GM19023 (cell line): ENCODE measurements at regions not wholly inside any gene's neighbourhood (a gene's known extent, or its start where the extent isn't known, plus 50 kb on each side); places are given as distances from the start of the nearest gene placed in this dataset.

Source experiments
- ATAC-seq: cut with Tn5 transposase; IDR thresholded peaks from one replicate; pipeline ENCODE4 v1.9.1; 2021; ENCODE audit warnings: mild to moderate bottlenecking, moderate library complexity; ENCODE audit not compliant: unreplicated experiment

DNA sequence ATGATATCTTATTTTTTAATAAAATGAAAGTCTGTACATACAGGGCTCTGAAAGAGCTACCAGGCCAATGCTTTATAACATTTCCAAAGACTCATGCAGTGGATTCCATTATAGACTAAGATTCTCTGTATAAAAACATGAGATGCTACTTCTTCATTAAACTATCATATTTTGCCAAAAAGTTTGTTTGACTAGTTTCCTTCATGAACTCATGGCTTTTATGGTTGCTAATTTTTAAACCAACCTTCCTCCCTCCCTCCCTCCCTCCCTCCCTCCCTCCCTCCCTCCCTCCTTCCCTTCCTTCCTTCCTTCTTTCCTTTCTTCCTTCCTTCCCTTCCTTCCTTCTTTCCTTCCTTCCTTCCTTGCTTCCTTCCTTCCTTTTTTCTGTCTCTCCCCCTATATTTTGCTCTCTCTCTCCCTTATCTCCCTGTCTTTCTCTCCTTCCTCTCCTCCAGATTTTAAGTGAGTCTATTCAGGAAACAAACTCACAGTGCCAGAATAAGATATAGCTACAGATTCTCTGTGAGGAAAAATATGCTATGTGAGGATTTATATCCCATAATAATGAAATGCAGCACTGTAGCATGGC lies 961.5 kb upstream of the ZEB2 start:
- ATAC-seq = no peak

DNA sequence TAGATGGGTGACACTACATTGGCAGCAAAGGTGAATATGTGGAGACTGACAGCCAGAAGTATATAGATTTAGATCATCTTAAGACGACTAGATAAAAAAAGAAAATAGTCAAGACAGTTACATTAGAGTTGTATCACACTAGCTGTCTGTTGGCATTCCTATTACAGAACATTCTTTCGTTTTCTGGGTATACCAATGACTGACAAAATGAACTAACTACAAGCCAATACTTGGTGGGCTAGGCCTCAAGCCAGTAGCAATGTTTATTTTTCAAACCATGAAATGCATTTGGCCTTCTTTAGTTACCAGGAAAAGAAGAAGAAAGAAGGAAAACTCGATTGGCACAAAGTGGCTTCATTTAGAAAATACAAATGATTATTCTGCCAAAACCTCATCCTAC lies 944.9 kb upstream of the ZEB2 start:
- no peak for ATAC-seq

GRCh38 chr2:145460112-145460511 lies 940.2 kb upstream of the ZEB2 start:
- no peak for ATAC-seq

GRCh38 chr2:145431181-145431951 lies 911.4 kb upstream of the ZEB2 start:
- no peak for ATAC-seq

- ATAC-seq = no peak
These were observed 903.9 kb upstream of the ZEB2 start for GRCh38 chr2:145423809-145424208.

GRCh38 chr2:145422576-145422975 lies 902.7 kb upstream of the ZEB2 start:
- ATAC-seq = no peak

GRCh38 chr2:145421841-145422240 lies 901.9 kb upstream of the ZEB2 start:
- ATAC-seq = no peak

GRCh38 chr2:145416640-145417039 lies 896.7 kb upstream of the ZEB2 start:
- ATAC-seq = no peak

GRCh38 chr2:145415151-145415550 lies 895.2 kb upstream of the ZEB2 start:
- no peak for ATAC-seq

DNA sequence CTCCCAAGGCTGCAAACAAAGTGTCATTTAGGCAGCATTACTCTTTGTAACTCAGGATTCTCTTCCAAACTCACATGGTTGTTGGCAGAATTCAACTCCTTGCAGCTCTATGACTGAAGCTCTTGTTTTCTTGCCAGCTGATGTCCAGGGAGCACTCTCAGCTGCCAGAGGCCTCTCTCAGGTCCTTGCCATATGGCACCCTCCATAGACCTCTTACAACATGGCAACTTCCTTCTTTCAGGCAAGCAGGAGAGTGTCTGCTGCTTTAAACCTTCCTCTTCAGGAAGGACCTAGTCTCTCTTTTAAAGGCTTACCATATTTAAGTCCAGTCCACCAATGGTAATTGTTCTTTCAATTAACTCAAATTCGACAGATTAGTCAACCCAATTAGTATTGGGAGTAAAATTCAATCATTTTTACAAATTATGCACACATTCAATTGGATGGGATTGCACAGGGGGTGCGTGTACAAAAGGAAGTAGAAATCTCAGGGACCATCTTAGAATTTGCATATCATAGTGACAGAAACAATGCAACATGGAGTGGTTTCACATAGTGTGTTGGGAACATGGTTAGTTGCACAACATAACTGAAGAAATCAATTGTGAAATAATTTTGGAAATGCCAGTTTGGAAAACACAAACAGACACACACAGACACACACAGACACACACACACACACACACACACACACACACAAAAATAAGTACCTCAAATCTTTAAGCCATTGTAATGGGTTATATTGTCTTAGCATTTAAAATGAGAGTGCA lies 893.5 kb upstream of the ZEB2 start:
- no peak for ATAC-seq

DNA sequence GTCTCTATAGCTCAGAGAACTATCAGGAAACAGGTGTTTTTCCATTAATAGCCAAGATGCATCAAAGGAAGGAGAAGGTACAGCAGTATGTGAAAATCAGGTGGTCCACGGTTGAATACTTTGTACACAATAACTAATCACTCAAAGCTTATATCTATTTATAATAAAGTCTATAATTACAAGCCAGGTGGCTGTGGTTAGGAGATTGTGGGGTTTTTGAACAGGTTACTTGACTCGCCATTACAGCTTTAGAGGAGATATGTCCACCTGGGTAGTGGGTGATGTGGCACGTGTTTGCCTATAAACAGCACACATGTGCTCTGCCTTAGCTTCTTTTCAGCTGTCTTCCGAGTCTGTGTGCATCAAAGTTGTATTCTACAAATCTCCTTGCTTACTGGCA lies 892.2 kb upstream of the ZEB2 start:
- peak; percentile 34 for ATAC-seq

DNA sequence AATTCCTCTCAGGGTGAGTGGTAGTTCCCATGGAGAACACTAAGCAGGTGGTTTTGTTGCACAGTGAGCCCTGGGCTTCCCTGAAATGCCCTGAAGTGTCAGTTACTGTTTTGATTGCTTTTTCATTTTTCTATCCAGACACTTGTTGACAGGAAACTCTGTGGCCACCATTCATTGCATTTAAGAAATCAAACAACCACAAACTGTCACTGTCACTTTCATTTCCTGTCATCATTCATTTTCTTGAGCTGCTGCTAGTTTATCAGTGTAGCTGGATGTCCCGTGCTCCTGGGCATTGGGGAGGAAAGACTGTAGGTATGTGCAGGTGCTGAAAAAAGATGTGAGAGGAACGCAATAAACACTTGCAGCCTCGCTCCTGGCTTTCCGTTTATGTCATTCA lies 891.6 kb upstream of the ZEB2 start:
- peak; percentile 93 for ATAC-seq

GRCh38 chr2:145410086-145410485 lies 890.2 kb upstream of the ZEB2 start:
- ATAC-seq = no peak

- ATAC-seq = no peak
These were observed 889.1 kb upstream of the ZEB2 start for GRCh38 chr2:145408980-145409379.

DNA sequence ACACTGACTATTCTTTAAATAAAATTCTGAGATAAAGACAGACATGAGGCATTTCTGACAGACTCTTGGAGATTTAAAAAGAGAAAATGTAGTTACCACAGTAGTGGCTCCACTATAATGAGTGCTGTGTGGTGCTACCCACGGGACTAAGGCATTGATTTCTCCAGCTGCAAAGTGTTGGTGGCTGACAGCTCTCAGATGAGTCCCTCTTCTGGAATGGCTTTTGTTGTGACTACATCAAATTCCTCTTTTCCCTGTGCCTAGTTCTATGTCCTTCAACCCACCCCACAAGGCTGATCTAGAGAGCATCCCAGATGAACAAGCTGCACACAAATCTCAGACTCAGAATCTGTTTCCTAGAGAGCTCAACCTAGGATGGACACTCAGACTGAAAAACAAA lies 884.8 kb upstream of the ZEB2 start:
- no peak for ATAC-seq

DNA sequence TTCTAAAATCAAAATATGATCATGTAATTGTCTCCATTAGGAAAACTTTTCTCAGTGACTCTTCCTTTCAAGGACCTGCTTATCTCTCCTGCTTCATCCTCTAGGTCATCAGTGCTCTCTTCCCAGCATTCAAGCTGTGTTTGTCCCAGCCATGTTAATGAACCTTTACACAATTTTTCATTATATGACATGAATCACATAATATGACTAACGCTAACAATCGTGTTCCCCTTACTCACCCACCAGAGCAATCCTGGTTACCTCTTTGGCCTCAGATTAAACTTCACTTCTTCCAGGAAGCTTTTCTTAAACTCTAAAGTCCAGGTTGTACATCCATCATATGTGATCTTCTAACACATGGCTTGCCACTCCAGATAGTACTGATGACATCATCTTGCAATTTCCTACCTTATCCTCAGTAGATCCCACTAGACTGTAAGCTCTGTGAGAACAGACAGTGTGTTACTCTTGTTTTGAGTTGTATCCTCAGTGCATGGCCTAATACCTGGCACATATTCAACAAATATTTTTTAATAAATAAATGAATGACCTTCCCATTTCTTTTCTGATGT lies 882.9 kb upstream of the ZEB2 start:
- ATAC-seq = no peak

DNA sequence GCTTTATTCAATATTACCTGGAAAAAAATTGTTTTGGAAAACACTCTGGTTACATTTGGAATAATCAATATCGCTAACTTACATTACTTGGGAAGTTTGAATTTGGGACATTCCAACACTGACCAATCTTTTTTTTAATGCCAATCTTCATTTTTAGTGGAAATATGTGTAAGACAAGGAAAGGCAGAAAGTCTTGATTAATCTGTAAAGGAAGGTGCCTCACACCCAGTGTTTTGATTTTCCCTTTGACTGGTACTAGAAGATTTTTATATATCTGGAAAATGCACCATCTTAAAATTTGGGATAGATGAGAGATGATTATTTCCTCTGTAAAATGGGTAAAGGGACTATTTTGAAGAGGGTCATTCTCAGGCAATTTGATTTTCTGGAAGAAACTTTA lies 879.2 kb upstream of the ZEB2 start:
- no peak for ATAC-seq

- no peak for ATAC-seq
These were observed 874.3 kb upstream of the ZEB2 start for GRCh38 chr2:145394181-145394580.

- no peak for ATAC-seq
These were observed 867.1 kb upstream of the ZEB2 start for GRCh38 chr2:145386973-145387372.

- no peak for ATAC-seq
These were observed 864.0 kb upstream of the ZEB2 start for GRCh38 chr2:145383961-145384360.

GRCh38 chr2:145380436-145381017 lies 860.6 kb upstream of the ZEB2 start:
- no peak for ATAC-seq
